AG09309 (cell line): ENCODE measurements at regions not wholly inside any gene's neighbourhood (a gene's known extent, or its start where the extent isn't known, plus 50 kb on each side); places are given as distances from the start of the nearest gene placed in this dataset.

Experiments
- DNase-seq: peaks from one replicate; pipeline ENCODE4 v3.0.0-alpha.2; 2010; ENCODE audit warnings: low read depth
- H3K4me3 ChIP-seq: 2 replicates; pipeline ENCODE4 v1.5.1; 2011; ENCODE audit warnings: mild to moderate bottlenecking, low read depth, low read length, moderate library complexity; ENCODE audit not compliant: control insufficient read depth
- CTCF ChIP-seq: IDR thresholded peaks from 2 replicates; pipeline ENCODE4 v1.5.1; 2011; ENCODE audit warnings: mild to moderate bottlenecking, low read depth, low read length, inconsistent platforms; ENCODE audit not compliant: insufficient read depth, control insufficient read depth; ENCODE audit errors: missing control alignments

GRCh38 chr3:64870876-64871646 lies 183.3 kb upstream of the ADAMTS9 start:
- no peak for TF ChIP-seq CTCF
- no peak for DNase-seq
- H3K4me3 ChIP-seq = no peak overlapping the region

- no peak overlapping the region for H3K4me3 ChIP-seq
- TF ChIP-seq CTCF = no peak
- DNase-seq = no peak
Measured at GRCh38 chr3:64867224-64867623, 179.4 kb upstream of the ADAMTS9 start.

GRCh38 chr3:64865839-64866570 lies 178.2 kb upstream of the ADAMTS9 start:
- no peak for DNase-seq
- H3K4me3 ChIP-seq = no peak overlapping the region
- no peak for TF ChIP-seq CTCF

- DNase-seq = no peak
- H3K4me3 ChIP-seq = no peak overlapping the region
- no peak for TF ChIP-seq CTCF
Measured at GRCh38 chr3:64863226-64864212, 175.7 kb upstream of the ADAMTS9 start.

GRCh38 chr3:64861684-64862083 lies 173.9 kb upstream of the ADAMTS9 start:
- no peak for TF ChIP-seq CTCF
- DNase-seq = no peak
- H3K4me3 ChIP-seq = no peak overlapping the region

GRCh38 chr3:64860536-64860870 lies 172.7 kb upstream of the ADAMTS9 start:
- no peak overlapping the region for H3K4me3 ChIP-seq
- no peak for TF ChIP-seq CTCF
- no peak for DNase-seq
